Progenitor cell of endocrine pancreas (in vitro differentiated cells): ENCODE measurements at regions not wholly inside any gene's neighbourhood (a gene's known extent, or its start where the extent isn't known, plus 50 kb on each side); places are given as distances from the start of the nearest gene placed in this dataset.

Source experiments
- DNase-seq: peaks from one replicate; pipeline ENCODE4 v3.0.0; 2021; ENCODE audit warnings: low spot score; ENCODE audit not compliant: unreplicated experiment
- H3K27ac Mint-ChIP-seq: 2 replicates; pipeline ENCODE4 v1.8.0; 2021; ENCODE audit warnings: mild to moderate bottlenecking, moderate library complexity, mixed read lengths
- H3K27me3 Mint-ChIP-seq: 2 replicates; pipeline ENCODE4 v1.8.0; 2021; ENCODE audit warnings: mixed read lengths
- H3K36me3 Mint-ChIP-seq: 2 replicates; pipeline ENCODE4 v1.8.0; 2022; ENCODE audit warnings: mixed read lengths; ENCODE audit not compliant: insufficient read depth
- H3K4me1 Mint-ChIP-seq: 2 replicates; pipeline ENCODE4 v1.8.0; 2021; ENCODE audit warnings: low read depth, mixed read lengths
- H3K4me3 Mint-ChIP-seq: 2 replicates; pipeline ENCODE4 v1.8.0; 2021; ENCODE audit warnings: low read depth, mild to moderate bottlenecking, moderate library complexity, mixed read lengths
- H3K9me3 Mint-ChIP-seq: 2 replicates; pipeline ENCODE4 v1.8.0; 2021; ENCODE audit warnings: low read depth, mixed read lengths
- TF ChIP-seq, protein P1 (sequence below): fragments of 200-600 bp; sonication (generic); IDR thresholded peaks from one replicate; pipeline ENCODE4 v1.5.0; 2021; ENCODE audit warnings: antibody characterized with exemption, mild to moderate bottlenecking; ENCODE audit not compliant: unreplicated experiment

DNA sequence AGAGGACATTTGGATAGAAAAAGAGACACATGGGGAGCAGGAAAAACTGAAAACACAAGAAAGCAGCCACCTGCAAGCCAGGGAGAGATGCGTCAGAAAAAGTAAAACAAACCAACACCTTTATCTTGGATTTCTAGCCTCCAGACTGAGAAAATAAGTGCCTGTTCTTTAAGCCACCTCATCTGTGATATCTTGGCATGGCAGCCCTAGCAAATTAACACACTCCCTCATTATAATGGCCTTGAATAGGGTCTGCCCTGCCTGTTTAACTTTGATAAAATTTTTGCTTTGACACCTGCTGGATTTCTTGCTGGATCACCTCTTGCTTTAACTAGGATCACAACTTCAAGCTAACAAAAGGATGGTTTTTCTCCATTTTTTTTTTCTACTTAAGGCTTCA, 1892.0 kb upstream of the IGFBP7 start:
- no peak overlapping the region for H3K27ac Mint-ChIP-seq
- H3K4me1 Mint-ChIP-seq = peaks cover 1% of the 10 kb centered on the region
- no peaks in the 10 kb centered on the region for H3K9me3 Mint-ChIP-seq
- TF ChIP-seq, protein P1, sequence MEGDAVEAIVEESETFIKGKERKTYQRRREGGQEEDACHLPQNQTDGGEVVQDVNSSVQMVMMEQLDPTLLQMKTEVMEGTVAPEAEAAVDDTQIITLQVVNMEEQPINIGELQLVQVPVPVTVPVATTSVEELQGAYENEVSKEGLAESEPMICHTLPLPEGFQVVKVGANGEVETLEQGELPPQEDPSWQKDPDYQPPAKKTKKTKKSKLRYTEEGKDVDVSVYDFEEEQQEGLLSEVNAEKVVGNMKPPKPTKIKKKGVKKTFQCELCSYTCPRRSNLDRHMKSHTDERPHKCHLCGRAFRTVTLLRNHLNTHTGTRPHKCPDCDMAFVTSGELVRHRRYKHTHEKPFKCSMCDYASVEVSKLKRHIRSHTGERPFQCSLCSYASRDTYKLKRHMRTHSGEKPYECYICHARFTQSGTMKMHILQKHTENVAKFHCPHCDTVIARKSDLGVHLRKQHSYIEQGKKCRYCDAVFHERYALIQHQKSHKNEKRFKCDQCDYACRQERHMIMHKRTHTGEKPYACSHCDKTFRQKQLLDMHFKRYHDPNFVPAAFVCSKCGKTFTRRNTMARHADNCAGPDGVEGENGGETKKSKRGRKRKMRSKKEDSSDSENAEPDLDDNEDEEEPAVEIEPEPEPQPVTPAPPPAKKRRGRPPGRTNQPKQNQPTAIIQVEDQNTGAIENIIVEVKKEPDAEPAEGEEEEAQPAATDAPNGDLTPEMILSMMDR = no peak
- H3K36me3 Mint-ChIP-seq = no peaks in the 10 kb centered on the region
- H3K27me3 Mint-ChIP-seq = no peaks in the 10 kb centered on the region
- no peak for DNase-seq
- no peak overlapping the region for H3K4me3 Mint-ChIP-seq

DNA sequence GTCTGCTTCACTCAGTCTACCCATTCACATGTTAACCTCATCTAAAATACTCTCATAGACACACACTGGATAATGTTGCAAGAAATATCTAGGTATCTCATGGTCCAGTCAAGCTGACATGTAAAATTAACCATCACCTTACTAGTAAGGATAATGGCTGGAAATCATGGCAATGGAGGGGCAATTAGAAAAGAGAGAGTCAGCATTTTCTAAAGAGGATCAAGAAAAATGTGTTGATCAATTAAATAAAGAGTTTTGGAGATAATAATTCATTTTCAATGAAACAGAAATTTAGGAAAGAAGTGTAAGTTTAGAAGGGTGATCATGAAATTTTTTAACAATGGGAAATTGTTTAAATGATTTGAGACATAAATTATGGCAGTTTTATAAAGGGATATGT, 1914.1 kb upstream of the IGFBP7 start:
- TF ChIP-seq, protein P1 = no peak
- Mint-ChIP-seq H3K4me3 (no peak overlapping the region), H3K36me3 (no peaks in the 10 kb centered on the region), H3K9me3 (peaks cover 7% of the 10 kb centered on the region), H3K27ac (no peak overlapping the region), H3K4me1 (no peaks in the 10 kb centered on the region), H3K27me3 (no peaks in the 10 kb centered on the region)
- no peak for DNase-seq

DNA sequence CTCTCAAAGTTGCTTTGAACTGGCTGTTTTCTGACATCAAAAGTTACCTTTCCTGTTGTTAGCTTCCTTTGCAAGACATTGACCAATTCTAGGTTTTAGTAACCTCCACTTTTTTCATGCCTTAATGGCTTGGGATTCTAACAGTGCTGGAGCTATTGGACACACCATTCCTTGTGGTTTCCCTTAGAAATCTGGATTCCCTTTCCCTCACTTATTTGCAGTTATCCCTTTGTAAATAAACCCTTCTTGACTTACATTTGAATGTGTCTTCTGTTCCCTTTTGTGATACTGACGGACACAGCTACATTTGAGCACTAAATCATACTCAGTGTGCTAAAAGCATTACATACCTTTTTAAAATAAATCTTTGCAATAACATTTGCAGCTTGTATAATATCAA, 1927.6 kb upstream of the IGFBP7 start:
- H3K4me1 Mint-ChIP-seq = peaks cover 8% of the 10 kb centered on the region
- TF ChIP-seq, protein P1 = no peak

DNA sequence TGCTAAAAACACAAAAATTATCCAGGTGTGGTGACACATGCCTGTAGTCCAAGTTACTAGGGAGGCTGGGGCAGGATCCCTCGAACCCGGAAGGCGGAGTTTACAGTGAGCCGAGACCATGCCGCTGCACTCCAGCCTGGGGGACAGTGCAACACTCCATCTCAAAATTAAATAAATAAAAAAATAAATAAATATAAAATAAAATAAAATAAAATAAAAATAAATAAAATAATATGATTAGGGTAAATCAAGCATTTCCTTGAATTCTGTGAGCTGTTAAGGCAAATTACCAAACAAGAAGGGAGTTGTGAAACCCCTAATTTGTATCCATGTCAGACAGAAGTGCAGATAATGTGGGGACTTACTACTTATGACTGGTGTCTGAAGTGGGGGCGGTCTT, 1928.9 kb upstream of the IGFBP7 start:
- no peak overlapping the region for H3K27ac Mint-ChIP-seq
- no peak overlapping the region for H3K4me3 Mint-ChIP-seq
- H3K27me3 Mint-ChIP-seq = no peaks in the 10 kb centered on the region
- no peak for DNase-seq
- peaks cover 10% of the 10 kb centered on the region for H3K4me1 Mint-ChIP-seq
- TF ChIP-seq, protein P1 = no peak
- H3K9me3 Mint-ChIP-seq = no peaks in the 10 kb centered on the region
- no peaks in the 10 kb centered on the region for H3K36me3 Mint-ChIP-seq

More for the DNA sequence above, 1927.6 kb upstream of the IGFBP7 start:
- Mint-ChIP-seq H3K27ac (no peak overlapping the region), H3K36me3 (no peaks in the 10 kb centered on the region), H3K9me3 (peaks cover 2% of the 10 kb centered on the region), H3K4me3 (no peak overlapping the region), H3K27me3 (no peaks in the 10 kb centered on the region)
- DNase-seq = no peak

DNA sequence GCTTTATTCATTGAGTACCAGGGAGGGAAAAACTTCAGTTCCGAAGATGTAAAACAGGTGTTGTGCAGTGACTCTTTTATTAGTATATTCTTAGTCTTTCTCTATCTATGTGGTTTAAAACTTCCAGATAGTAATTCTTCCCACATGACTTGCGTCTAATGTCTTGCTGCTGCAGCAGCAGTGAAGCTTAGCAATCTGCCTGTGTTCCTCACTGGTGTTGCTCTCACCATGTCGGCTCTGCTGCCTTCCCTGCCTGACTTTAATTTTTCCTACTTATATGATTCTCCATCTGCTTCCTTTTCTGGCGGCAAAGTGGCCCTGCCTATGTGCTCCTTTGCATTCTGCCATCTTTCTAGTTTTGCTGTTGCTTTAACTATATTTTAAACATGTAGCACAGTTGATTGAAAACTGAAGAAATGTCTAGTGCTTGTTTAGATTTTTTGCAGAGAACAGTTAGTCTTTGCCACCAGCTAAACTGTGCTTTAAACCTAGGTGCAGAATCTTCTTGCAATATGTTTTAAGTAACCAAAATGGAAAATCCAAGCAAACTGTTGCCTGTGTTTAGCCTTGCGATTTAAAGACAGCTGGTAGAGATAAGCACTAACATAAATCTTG, 1934.2 kb upstream of the IGFBP7 start:
- H3K9me3 Mint-ChIP-seq = no peaks in the 10 kb centered on the region
- no peaks in the 10 kb centered on the region for H3K36me3 Mint-ChIP-seq
- H3K27me3 Mint-ChIP-seq = peaks cover 2% of the 10 kb centered on the region
- no peak for DNase-seq
- no peak overlapping the region for H3K27ac Mint-ChIP-seq
- H3K4me1 Mint-ChIP-seq = peaks cover 10% of the 10 kb centered on the region
- TF ChIP-seq, protein P1 = no peak
- H3K4me3 Mint-ChIP-seq = no peak overlapping the region
